ENCODE measurements at regions not wholly inside any gene's neighbourhood (a gene's known extent, or its start where the extent isn't known, plus 50 kb on each side); places are given as distances from the start of the nearest gene placed in this dataset.

DNA sequence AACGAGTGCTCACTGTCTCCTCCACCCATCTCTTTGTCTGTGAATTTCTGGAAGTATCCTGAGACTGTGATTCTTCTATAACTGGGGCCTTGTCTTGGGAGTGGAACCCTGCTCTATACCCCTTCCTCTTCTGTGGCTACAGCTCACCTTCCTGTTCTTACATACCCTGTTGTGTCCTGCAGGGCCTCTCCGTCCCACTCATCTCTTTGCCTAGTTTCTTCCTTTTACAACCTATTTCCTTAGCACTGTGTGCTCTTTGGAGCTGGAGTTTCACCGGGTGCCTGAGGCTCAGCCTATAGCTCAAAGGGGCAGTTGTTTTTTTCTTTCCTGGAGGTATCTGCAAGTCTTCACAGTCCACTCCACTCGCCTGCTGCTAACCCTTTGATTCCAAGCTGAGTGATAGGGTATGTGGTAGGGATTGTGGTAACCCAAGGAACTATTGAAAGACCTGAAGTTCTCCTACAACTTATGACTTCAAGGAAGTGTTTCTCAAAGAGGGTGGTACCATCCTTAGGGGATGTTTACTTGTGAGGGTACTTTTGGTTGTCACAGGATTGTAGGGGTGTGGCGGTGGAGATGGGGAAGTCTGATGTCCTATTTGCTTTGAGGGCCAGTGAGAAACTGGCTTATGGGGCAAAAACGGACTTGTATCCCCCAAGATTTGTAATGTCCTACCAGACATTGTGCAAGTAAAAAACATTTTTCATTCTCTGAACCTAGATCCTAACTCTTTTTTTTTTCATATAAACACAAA lies 66.6 kb upstream of the ARL8B start (continued):
- no peak for TF ChIP-seq RCOR1 (IDR thresholded peaks at IDR 0.05; ENCODE audit: insufficient replicate concordance, low read length)

DNA sequence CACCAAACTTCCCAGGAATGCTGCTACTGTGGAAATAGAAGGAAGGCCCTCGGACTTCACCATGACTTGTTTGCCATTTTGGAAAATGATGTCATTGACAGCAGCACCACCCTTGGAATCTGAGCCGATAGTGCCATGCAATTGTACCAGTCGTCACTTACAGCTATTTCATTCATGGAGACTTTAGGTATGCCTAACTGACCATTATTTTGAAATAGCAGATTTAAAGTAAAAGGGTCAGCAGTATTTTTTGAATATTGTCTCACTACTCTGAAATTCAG lies 66.0 kb upstream of the ARL8B start:
- Histone ChIP-seq H2BK15ac (ENCODE audit: low read depth, low read length) (no peak overlapping the region), H3K27me3 (ENCODE audit: control insufficient read depth, insufficient read depth, low read length) (peaks cover 3% of the 10 kb centered on the region; the same call in 1 of the 2 replicates), H2BK120ac (ENCODE audit: low read depth, low read length) (no peak overlapping the region), H3K36me3 (ENCODE audit: control insufficient read depth, insufficient read depth, low read length) (no peaks in the 10 kb centered on the region), H3K9me1 (ENCODE audit: insufficient read depth, low read length) (no peaks in the 10 kb centered on the region), H3K56ac (ENCODE audit: extremely low read depth, insufficient read depth, low read length) (no peak overlapping the region), H4K8ac (ENCODE audit: low read depth in 2 of 2, low read length in 2 of 2) (no peak overlapping the region), H3K27ac (ENCODE audit: insufficient read depth, low read length) (no peak overlapping the region), H3K14ac (replicated peaks; ENCODE audit: low read depth, low read length) (no peak overlapping the region), H3K18ac (ENCODE audit: low read depth, low read length) (no peak overlapping the region), H3K23ac (ENCODE audit: low read depth, low read length) (no peak overlapping the region), H3K4ac (ENCODE audit: low read depth, low read length) (no peak overlapping the region), H3K4me3 (ENCODE audit: insufficient read depth, low read depth, low read length) (no peak overlapping the region), H3K4me1 (ENCODE audit: control insufficient read depth, insufficient read depth, low read length) (peaks cover 8% of the 10 kb centered on the region), H4K20me1 (ENCODE audit: insufficient read depth, low read length) (no peaks in the 10 kb centered on the region), H3K9me3 (ENCODE audit: control insufficient read depth, insufficient read depth, low read length) (no peaks in the 10 kb centered on the region), H2AFZ (replicated peaks; ENCODE audit: low read length, poor library complexity) (no peak overlapping the region), H2AK9ac (replicated peaks; ENCODE audit: low read depth, low read length, poor library complexity) (no peak overlapping the region), H3K9ac (ENCODE audit: low read depth, low read length) (no peak overlapping the region), H3K79me1 (ENCODE audit: low read depth in 1 of 2, low read length in 2 of 2) (no peaks in the 10 kb centered on the region), H2BK5ac (ENCODE audit: low read depth, low read length, poor library complexity, severe bottlenecking) (no peak overlapping the region), H3K4me2 (ENCODE audit: low read depth, low read length) (no peak overlapping the region), H4K91ac (ENCODE audit: insufficient read depth, low read depth, low read length) (no peak overlapping the region), H2AK5ac (ENCODE audit: low read depth, low read length) (no peak overlapping the region), H2BK20ac (ENCODE audit: low read depth, low read length) (no peak overlapping the region), H4K5ac (ENCODE audit: low read depth, low read length) (no peak overlapping the region)
- dilution Hi-C loops (cut with HindIII; ENCODE audit: low sequenced_read_pairs, unreplicated experiment): no loop called here
- intact Hi-C loops (cut with micrococcal nuclease): loop anchor here (2.0 to 10.0 kb wide), 2 partner anchors 75 to 701 kb away; no protein-coding TSS in a partner anchor
- BruUV-seq (replicated peaks): no TSS peak
- CTCF ChIA-PET: interaction anchor here (1.4 to 1.6 kb wide), 2 partner anchors 345 to 404 kb away, joined by 4 to 5 read pairs; no protein-coding TSS in a partner anchor
- POLR2A ChIA-PET (ENCODE audit: unreplicated experiment): no interaction called here
- TF ChIP-seq RFX5 (IDR thresholded peaks at IDR 0.05; ENCODE audit: low read depth, low read length): no peak
- TF ChIP-seq MXI1 (IDR thresholded peaks at IDR 0.05; ENCODE audit: borderline replicate concordance, low read depth, low read length): no peak
- TF ChIP-seq RAD21 (IDR thresholded peaks at IDR 0.05; ENCODE audit: low read length): no peak
- no peak for TF ChIP-seq RCOR1 (IDR thresholded peaks at IDR 0.05; ENCODE audit: insufficient replicate concordance, low read length)
- no peak for TF ChIP-seq BHLHE40 (IDR thresholded peaks at IDR 0.05; ENCODE audit: low read depth, low read length)
- WGBS, 2 experiments (ENCODE audit: extremely low coverage in 2 of 2, insufficient read length in 1 of 2): no CpG with 5 or more reads among the region's 3 CpGs
- ATAC-seq (ENCODE audit: low read depth) (no peak), DNase-seq (no peak)
- in situ Hi-C loops (cut with MboI; ENCODE audit: low sequenced_read_pairs): loop anchor here (5.0 to 25.0 kb wide), 2 partner anchors 404 to 744 kb away; partner anchors contain the start of gene SETMAR
